ENCODE measurements at regions not wholly inside any gene's neighbourhood (a gene's known extent, or its start where the extent isn't known, plus 50 kb on each side); places are given as distances from the start of the nearest gene placed in this dataset.

DNA sequence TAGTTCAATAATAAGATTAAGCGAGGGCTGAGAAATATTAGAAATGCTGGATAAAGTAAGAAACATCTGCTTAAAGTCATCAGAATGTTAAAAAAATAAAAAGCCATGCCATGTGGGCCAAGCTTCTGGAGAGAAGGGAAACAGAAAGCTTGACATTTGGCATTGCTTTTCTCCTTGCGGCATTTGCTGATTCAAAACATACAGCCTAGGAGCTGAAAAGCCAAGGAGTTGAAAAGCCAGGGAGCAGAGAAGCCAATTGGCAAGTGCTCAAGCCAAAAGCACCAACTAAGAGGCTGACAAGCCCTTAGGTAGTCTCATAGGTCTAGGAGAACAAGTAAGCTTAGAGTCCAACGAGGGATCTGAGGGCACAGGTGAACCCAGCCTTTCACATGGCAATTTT, 754.3 kb downstream of the TLE4 start:
- DNase-seq = peak in 1 of 14 donors; percentile 29

DNA sequence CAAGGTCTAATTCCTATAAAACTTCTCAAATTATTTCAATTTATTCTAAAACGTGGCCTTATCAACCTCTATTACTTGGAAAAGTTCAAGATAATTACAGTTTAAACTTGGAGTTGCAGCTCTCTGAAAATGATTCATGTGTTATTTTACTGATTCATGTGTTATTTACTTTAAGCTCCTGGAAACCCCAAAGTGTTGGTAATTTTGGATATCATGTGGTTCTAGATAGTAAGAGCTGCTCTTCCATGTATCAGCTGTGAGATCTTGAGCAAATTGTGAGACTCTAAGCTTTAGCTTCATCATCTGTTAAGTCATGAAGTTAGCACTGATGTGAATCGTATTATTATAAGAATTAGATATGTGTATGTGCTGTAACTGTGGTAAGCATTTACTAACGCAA, 749.2 kb downstream of the TLE4 start:
- DNase-seq = no peak

DNA sequence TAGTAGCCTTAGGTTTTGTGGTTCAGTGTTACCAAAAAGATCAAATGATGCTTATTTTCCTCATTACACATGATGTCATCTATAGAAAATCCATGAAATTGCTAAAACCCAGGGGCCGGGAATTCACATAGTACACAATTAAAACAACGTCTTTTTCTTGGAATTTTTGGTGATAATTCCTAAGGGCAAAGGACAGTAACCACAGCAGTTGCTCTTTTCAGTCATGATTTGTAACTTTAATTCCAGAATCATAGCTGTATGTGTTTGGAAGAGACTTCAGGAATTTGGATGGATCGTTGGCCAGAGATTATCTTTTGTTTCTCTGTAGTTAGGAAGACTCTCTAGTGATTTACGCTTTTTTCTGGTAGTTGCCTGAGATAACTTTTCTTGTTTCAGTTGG, 748.7 kb downstream of the TLE4 start:
- no peak for DNase-seq

- no peak for DNase-seq
Measured at GRCh38 chr9:80305136-80305535, 733.4 kb downstream of the TLE4 start.

GRCh38 chr9:80294955-80295354, 723.2 kb downstream of the TLE4 start:
- no peak for DNase-seq

- no peak for DNase-seq
Measured at GRCh38 chr9:80294318-80294717, 722.6 kb downstream of the TLE4 start.

DNA sequence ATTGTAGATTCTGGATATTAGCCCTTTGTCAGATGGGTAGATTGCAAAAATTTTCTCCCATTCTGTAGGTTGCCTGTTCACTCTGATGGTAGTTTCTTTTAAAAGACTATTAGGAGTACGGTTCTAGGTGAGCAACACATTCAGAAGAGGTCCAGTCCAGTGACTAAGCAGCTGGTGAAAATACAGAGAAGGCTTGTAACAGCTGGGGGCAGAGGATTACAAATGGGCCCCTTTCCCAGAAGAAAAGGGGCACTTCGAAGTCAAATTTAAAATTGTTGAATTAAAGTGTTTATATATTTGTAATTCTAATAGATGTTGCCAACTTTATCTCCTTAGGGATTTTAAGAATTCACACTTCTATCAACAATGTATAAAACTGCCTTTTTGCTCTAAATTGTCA, 720.5 kb downstream of the TLE4 start:
- DNase-seq = no peak

- peak in 2 of 14 donors; percentile 1 to 2 for DNase-seq
Measured at GRCh38 chr9:80285326-80285725, 713.6 kb downstream of the TLE4 start.

GRCh38 chr9:80282766-80283165, 711.0 kb downstream of the TLE4 start:
- DNase-seq = no peak

DNA sequence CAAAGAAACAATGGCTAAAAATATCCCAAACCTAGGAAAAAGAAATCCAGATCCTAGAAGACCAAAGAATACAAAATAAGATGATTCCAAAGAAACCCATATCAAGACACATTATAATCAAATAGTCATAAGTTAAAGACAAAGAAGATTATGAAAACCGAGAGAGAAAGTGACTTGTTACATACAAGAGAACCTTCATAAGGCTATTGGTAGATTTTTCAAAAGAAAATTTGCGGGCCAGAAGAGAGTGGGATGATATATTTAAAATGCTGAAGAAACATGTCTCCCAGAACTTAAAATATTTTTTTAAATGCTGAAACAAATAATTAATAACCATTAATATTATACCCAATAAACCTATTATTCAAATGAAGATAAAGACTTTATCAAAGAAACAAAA, 687.3 kb downstream of the TLE4 start:
- no peak for DNase-seq

DNA sequence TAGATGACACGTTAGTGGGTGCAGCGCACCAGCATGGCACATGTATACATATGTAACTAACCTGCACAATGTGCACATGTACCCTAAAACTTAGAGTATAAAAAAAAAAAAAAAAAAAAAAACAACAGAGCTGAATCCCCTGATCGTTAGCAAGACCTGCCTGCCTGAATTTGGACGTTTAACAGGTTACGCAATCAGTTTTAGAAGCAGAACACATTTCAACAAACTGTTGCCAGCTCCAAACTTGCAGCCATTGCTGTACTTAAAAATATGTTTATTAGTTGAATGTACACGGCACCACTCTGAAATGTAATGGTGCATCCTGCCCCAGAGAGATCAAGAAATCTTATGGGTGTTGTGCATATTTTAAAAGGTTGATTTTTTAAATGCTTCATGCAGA, 680.0 kb downstream of the TLE4 start:
- no peak for DNase-seq

- no peak for DNase-seq
Measured at GRCh38 chr9:80242022-80242421, 670.3 kb downstream of the TLE4 start.

DNA sequence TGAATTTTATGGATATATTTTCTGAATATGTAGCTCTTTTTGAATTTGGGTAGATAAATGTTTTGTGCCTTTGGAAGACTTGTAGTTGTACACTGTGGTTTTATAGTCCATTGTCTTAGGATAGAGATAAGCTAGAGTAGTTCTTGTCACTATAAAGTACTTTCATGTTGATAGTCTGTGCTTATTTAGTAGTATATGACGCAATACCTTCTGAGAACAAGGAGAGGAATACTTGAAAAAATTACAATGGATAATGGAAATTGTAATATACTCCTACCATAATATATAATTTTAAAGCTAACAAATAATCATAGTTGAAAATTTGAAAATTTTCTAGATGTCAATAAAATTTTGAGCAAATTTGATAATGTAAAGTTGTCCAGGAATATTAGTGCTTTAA, 664.0 kb downstream of the TLE4 start:
- no peak for DNase-seq

- no peak for DNase-seq
Measured at GRCh38 chr9:80233906-80234305, 662.1 kb downstream of the TLE4 start.

GRCh38 chr9:80233102-80233843, 661.5 kb downstream of the TLE4 start:
- DNase-seq = no peak

DNA sequence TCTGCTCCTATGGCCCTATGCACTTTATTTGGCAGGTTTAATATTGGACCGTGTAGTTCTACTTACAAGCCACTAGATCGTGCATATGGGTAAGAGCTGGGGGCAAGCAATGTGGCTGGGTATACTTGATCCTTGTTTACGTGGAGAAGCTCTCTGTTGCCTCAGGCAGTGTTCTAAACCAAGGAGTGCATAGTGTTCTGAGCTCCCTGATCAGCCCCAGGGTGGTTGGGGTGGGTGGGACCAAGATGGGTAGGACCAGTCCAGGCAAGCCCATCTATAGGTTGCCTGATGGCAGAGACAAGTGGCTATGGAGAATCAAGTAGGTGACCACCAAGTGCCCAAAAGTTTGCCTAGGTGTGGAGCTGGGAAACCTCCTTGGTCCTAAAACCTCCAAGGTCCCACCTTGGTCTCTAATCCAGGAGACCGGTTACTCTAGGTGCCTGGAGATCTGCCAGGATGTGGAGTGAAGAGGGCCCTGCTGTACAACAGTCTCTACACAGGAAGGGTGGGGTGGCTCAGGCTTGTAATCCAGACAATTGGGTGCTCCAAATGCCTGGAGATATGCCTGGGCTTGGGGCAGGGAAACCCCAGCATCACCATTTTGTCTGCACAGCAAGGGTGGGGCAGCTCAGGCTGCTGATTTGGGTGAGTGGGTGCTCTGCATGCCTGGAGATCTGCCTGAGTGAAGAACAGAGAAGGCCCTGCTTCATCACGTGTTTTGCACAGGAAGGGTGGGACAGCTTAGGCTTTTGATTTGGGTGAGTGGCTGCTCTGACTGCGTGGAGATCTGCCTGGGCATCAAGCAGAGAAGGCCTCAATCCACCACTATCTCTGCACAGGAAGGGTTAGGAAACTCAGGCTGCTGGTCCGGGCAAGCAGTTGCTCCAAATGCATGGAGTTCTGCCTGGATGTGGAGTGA, 659.8 kb downstream of the TLE4 start:
- DNase-seq = no peak

- DNase-seq = no peak
Measured at GRCh38 chr9:80223897-80224296, 652.1 kb downstream of the TLE4 start.

- no peak for DNase-seq
Measured at GRCh38 chr9:80222466-80223169, 650.9 kb downstream of the TLE4 start.

GRCh38 chr9:80218328-80218727, 646.6 kb downstream of the TLE4 start:
- DNase-seq = no peak

DNA sequence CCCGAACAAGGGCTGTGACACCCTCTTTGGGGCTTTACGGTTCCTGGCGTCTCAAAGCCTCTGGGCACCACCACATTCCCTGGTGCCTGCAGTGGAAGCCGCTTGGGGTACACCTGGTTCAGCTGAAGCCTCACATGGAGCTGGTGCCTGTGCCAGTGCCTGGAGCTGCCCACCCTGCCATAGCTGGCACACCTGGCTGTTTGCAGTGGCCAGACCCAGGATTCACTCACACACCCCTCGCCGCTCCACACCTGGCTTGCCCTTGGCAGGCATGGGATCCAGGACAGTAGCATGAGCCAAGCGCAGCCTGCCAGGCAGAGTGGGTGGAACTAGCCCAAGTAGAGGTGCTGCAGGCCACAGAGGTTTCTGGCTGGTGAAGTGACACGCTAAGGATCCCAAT, 641.8 kb downstream of the TLE4 start:
- no peak for DNase-seq

- DNase-seq = no peak
Measured at GRCh38 chr9:80208696-80209095, 636.9 kb downstream of the TLE4 start.

DNA sequence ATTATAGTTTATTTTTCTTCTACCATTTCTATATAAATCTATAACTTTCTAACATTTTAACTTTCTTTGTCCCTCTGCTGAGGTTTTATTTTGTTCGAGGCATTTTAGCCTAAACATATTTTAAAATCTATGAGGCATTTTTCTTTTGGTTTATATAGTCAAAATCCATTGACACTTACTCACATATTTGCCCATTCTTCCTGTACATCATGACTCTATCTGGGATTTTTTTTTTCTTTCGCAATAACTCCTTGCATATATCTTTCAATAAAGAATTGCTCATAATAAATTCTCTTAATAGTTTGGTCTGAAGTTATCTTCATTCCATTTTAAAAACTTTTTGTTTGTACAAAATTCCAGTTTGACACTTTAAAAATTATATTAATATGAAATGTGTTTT, 632.3 kb downstream of the TLE4 start:
- no peak for DNase-seq

- no peak for DNase-seq
Measured at GRCh38 chr9:80197661-80198060, 625.9 kb downstream of the TLE4 start.

All from C1 segment of cervical spinal cord (tissue), 14 donors.